VCaP (cell line): ENCODE measurements at regions not wholly inside any gene's neighbourhood (a gene's known extent, or its start where the extent isn't known, plus 50 kb on each side); places are given as distances from the start of the nearest gene placed in this dataset.
A peak's percentile ranks its signal among the peaks of the same experiment; 100 is the strongest.

Experiments used
- H3K27ac ChIP-seq: fragments of 450-650 bp; 2 replicates; pipeline ENCODE4 v1.5.1; 2017
- TF ChIP-seq, protein P1 (sequence below): fragments of 450-650 bp; conservative IDR thresholded peaks from 2 replicates; pipeline ENCODE4 v1.5.1; 2017; ENCODE audit warnings: mild to moderate bottlenecking, moderate library complexity

DNA sequence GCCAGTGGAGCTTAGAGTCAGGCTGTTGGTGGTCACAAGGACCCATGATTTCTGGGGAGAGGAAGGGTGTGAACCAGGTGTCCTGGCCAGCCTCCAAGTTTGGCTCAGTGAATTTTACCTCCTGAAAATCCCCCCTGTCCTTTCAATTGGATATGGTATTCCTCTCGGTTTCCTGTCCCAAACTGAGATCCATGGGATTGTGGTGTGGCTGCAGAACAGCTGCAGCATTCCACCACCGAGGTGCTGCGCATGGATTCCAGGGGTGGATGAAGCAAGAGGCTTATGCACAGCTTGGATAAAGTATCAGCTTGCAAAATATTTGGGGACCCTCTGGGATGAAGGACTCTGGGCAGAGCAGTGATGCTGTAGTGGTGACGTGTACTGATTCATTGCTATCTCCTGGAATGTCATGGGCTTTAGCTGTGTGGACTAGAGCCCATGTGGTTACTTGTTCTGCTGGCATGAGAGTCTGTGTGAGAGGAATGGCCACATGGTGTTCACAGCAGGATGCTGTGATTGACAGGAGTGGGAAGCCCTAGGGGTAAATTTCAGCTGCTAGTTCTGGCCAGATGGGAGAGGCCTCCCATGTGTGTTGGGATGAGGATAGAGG, 148.7 kb upstream of the SPAG17 start:
- TF ChIP-seq, protein P1, sequence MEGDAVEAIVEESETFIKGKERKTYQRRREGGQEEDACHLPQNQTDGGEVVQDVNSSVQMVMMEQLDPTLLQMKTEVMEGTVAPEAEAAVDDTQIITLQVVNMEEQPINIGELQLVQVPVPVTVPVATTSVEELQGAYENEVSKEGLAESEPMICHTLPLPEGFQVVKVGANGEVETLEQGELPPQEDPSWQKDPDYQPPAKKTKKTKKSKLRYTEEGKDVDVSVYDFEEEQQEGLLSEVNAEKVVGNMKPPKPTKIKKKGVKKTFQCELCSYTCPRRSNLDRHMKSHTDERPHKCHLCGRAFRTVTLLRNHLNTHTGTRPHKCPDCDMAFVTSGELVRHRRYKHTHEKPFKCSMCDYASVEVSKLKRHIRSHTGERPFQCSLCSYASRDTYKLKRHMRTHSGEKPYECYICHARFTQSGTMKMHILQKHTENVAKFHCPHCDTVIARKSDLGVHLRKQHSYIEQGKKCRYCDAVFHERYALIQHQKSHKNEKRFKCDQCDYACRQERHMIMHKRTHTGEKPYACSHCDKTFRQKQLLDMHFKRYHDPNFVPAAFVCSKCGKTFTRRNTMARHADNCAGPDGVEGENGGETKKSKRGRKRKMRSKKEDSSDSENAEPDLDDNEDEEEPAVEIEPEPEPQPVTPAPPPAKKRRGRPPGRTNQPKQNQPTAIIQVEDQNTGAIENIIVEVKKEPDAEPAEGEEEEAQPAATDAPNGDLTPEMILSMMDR: no peak

DNA sequence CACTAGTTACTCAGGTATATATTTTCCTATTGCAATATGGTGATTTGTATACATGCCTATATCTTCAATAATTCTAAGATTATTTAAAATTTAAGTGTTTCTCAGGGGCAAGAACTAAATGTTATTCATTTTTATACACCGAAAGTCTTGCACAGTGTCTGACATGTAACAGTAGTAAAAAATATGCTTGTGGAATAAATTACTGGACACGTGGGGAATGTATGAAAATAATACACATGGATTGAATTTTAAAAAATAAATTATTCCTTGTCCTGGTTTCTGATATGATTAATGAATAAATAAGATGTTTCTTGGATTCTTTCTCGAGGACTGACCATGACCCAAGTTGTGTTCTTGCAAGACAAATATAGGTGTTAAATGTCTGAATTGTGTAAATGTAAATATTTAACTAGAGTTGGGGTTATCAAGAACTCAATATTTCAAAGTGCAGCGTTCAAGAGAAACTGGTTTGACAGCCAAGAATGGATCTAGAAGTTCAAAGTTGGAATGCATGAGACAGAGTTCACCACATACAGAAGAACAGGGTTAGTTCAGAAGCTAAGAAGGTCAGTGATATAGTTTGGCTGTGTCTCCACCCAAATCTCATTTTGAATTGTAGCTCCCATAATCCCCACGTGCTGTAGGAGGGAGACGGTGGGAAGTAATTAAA, 142.1 kb upstream of the SPAG17 start:
- TF ChIP-seq, protein P1: no peak
- H3K27ac ChIP-seq: no peak overlapping the region

More for the DNA sequence above, 148.7 kb upstream of the SPAG17 start:
- H3K27ac ChIP-seq: no peak overlapping the region

DNA sequence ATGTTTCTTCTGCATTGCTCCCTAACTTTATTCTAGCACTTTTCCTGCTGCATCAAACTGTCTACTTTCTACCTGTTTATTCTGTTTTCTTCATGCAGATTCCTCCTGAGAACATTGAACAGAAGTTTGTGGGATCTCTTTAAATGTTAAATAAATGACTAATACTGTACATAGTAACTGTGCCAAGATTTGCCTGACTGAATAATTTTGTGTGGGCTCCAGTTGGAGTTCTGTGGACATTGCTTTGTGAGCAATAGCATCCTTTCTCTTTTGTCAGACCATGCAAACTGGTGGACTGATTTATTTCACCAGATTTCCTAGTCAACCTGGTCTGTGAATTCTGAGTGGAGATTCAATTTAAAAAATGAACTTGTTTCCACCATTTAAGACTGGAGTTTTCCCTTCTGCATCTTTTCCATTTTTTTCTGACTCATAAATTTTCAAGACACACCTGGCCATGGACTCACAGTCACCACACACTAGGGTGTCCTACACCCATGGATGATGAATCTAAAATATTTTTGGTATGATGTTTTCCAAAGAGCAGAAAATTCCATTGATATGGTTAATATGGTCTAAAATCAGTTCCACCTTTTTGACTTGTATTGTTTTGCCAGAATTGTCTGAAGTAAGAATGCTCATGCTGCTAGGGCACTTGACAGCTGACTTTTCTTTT, 140.7 kb upstream of the SPAG17 start:
- TF ChIP-seq, protein P1: no peak
- H3K27ac ChIP-seq: no peak overlapping the region

DNA sequence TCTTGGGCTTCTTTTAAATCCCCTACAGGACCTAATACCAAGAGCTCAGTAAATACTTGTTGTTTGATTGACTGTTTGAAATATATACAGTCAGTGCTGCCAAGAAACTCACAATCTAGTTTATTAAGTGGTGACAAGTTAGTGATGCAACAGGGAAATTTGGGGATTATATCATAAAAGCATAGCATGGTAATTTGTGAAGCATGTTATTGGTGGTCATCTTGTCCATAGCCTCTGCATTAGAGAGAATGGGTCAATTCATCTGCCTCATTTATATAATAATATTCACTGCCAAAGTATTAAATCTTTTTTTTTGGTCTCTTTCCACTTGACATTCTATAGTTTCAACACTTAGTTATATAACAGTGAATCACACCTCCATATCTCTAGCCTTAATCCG, 138.2 kb upstream of the SPAG17 start:
- TF ChIP-seq, protein P1: no peak
- H3K27ac ChIP-seq: no peak overlapping the region

DNA sequence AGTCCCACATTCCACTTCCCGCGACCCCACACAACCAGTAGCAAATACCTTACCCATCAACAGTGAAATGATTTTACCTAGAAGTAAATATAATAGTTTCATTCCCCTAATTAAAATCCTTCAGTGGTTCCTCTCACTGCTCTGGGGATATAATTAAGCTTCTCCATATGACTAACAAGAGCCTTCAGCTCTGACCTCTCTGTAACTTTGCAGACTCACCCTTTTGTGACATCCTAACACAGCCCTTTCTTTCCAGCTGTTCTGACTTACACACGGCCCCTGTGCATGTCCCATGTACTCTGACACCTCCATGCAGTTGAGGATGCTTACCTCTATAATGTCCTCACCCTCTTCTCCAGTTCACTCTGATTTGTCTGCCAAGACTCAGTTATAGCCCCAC, 137.3 kb upstream of the SPAG17 start:
- H3K27ac ChIP-seq: peak overlapping the region; percentile 25; the same call in 1 of the 2 replicates
- TF ChIP-seq, protein P1: no peak

DNA sequence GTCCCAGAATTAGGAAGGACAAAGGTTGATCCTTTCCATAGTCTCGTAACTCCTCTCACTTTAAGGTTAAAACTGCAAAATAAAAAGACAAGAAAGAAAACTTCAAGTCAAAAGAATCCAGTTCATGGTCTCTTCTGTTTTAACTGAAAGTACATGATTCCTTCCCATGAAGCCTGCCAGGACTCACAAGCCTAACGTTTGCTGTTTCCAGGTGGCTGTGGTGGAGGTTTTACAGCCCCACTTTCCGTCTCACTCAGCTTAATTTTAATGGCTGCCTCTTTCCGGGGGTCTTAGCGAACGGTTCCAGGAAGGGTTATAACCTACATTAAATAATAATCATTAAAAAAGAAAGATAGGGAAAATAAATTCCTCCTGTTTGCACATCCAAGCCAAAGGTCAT, 136.8 kb upstream of the SPAG17 start:
- H3K27ac ChIP-seq: peak overlapping the region; percentile 25
- TF ChIP-seq, protein P1: no peak

DNA sequence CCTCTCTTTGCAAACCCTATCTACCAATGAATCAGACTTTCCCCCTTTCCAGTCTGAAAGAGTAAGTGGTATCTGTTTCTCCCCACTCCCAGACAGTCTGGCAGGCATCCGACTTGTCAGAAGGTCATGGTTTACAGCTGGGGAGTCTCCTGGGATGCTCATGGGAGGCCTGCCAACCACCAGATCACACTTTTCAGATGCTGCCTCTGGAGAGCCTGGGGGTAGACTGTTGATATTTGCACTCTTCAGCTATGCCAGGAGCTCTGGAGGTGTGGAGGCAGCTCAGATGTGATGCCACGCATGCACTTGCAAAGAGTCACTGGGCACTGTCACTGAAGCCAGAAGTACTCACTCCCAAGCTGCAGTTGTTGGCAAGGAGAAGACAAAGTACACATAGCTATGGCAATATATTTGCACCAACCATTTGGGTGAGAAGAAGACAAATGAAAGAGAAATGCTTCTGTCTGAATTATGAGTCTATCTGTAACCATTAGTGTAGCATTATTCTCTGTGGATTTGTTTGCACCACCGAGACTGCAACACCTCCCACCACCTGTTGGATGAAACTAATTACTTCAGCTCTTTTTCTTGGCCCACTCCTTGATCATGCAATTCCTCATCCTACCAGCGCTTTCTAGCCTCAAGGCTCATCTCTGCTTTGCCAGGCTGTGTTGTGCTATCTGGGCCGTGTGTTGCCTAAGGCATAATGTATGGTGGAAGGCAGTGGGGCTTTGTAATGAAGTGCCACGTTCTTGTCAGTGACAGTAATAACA, 133.0 kb upstream of the SPAG17 start:
- TF ChIP-seq, protein P1: no peak
- no peak overlapping the region for H3K27ac ChIP-seq
